ENCODE measurements at regions not wholly inside any gene's neighbourhood (a gene's known extent, or its start where the extent isn't known, plus 50 kb on each side); places are given as distances from the start of the nearest gene placed in this dataset.
A peak's percentile ranks its signal among the peaks of the same experiment; 100 is the strongest.

GRCh38 chr9:119803679-119804078 is 434.4 kb upstream of the BRINP1 start:
- Histone ChIP-seq H3K4me2 (no peak overlapping the region), H3K9ac (no peak overlapping the region), H3K27me3 (no peaks in the 10 kb centered on the region), H3K27ac (no peak overlapping the region), H3K9me3 (no peaks in the 10 kb centered on the region), H4K20me1 (no peaks in the 10 kb centered on the region), H3K4me1 (peaks cover 11% of the 10 kb centered on the region), H3K36me3 (no peaks in the 10 kb centered on the region), H3K4me3 (no peak overlapping the region)
- TF ChIP-seq Cebpa-rat (IDR thresholded peaks at IDR 0.05): no peak

- peak overlapping the region; percentile 59 for H3K4me2 ChIP-seq
These were observed 433.4 kb upstream of the BRINP1 start for GRCh38 chr9:119802621-119803020.

GRCh38 chr9:119802133-119802532 is 432.9 kb upstream of the BRINP1 start:
- no peaks in the 10 kb centered on the region for H3K9me3 ChIP-seq
- H3K4me3 ChIP-seq: no peak overlapping the region
- no peaks in the 10 kb centered on the region for H3K27me3 ChIP-seq
- no peak overlapping the region for H3K27ac ChIP-seq
- H3K4me2 ChIP-seq: peak overlapping the region; percentile 59
- no peak for TF ChIP-seq Cebpa-rat (IDR thresholded peaks at IDR 0.05)
- no peaks in the 10 kb centered on the region for H3K36me3 ChIP-seq
- no peaks in the 10 kb centered on the region for H4K20me1 ChIP-seq
- peaks cover 11% of the 10 kb centered on the region for H3K4me1 ChIP-seq
- no peak overlapping the region for H3K9ac ChIP-seq

More at GRCh38 chr9:119802621-119803020, 433.4 kb upstream of the BRINP1 start:
- no peak for TF ChIP-seq Cebpa-rat (IDR thresholded peaks at IDR 0.05)
- Histone ChIP-seq H3K9me3 (no peaks in the 10 kb centered on the region), H3K27ac (0 out of 2 replicates have a peak overlapping the region, but pooled peaks have one; percentile 18), H3K27me3 (no peaks in the 10 kb centered on the region), H3K9ac (no peak overlapping the region), H3K4me1 (peaks cover 11% of the 10 kb centered on the region), H4K20me1 (no peaks in the 10 kb centered on the region), H3K36me3 (no peaks in the 10 kb centered on the region), H3K4me3 (no peak overlapping the region)

DNA sequence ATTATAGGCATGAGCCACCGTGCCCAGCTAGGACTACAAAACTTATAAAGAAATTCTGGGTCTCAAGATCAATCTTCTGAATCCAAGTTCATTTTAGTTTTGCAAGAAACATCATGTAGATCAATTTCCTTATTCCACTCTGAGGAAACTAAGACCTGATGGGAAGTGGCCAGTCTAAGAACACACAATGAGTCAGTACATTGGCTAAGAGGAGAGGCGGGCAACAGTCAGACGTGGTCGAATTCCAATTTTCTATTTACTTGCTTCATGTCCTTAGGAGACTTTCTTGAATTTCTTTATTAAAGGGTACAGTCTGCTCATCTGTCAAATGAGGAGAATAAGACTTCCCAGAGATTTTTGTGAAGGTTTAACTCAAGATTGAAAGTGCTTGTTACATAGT is 432.1 kb upstream of the BRINP1 start:
- H4K20me1 ChIP-seq: no peaks in the 10 kb centered on the region
- no peak for TF ChIP-seq Cebpa-rat (IDR thresholded peaks at IDR 0.05)
- H3K27ac ChIP-seq: no peak overlapping the region
- no peak overlapping the region for H3K9ac ChIP-seq
- H3K4me3 ChIP-seq: no peak overlapping the region
- no peaks in the 10 kb centered on the region for H3K27me3 ChIP-seq
- no peak overlapping the region for H3K4me2 ChIP-seq
- no peaks in the 10 kb centered on the region for H3K9me3 ChIP-seq
- H3K36me3 ChIP-seq: no peaks in the 10 kb centered on the region
- H3K4me1 ChIP-seq: peaks cover 11% of the 10 kb centered on the region

DNA sequence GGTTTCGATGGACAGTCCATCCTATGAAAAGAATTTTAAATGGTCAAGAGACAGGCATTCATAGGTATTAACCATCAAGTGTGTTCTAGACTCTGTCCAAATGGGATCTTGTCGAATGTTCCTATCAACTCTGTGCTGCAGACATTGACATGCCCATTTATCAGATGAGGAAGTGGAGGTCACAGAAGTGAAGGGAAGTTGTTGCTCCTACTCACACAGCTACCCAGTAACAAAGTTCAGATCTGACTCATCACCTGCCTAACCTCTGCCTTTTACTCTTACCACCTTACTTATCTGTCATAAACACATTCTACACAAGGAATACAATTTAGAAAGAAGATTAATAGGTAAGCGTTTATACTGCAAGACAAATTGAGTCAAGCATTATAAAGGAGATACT is 426.2 kb upstream of the BRINP1 start:
- H3K9me3 ChIP-seq: no peaks in the 10 kb centered on the region

DNA sequence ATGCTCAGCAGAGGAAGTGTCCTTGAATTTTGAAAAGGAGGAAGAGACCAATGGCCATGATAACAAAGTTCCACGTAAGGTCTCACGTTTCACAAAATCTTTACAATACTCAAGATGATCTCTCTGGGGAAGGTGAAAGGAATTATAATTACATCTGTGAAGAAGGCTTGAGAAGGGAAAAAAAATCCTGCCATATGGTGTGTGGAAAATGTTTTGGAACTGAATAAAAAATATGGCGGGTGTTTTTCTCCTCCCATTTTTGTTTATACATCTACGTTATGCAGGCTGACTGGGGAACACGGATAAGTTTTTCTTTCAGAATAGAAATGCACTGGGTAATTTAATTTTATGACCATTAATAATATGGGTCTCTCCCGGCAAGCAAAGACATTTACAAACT is 425.6 kb upstream of the BRINP1 start:
- Histone ChIP-seq H3K4me2 (no peak overlapping the region), H3K36me3 (no peaks in the 10 kb centered on the region), H3K9me3 (no peaks in the 10 kb centered on the region), H3K9ac (no peak overlapping the region), H3K27me3 (no peaks in the 10 kb centered on the region), H3K4me3 (no peak overlapping the region), H3K27ac (no peak overlapping the region), H4K20me1 (no peaks in the 10 kb centered on the region), H3K4me1 (no peaks in the 10 kb centered on the region)
- TF ChIP-seq Cebpa-rat (IDR thresholded peaks at IDR 0.05): no peak

More for the DNA sequence above, 426.2 kb upstream of the BRINP1 start:
- H3K36me3 ChIP-seq: no peaks in the 10 kb centered on the region
- H4K20me1 ChIP-seq: no peaks in the 10 kb centered on the region
- no peak for TF ChIP-seq Cebpa-rat (IDR thresholded peaks at IDR 0.05)
- H3K9ac ChIP-seq: no peak overlapping the region
- H3K4me3 ChIP-seq: no peak overlapping the region
- H3K4me2 ChIP-seq: no peak overlapping the region
- no peaks in the 10 kb centered on the region for H3K27me3 ChIP-seq
- H3K27ac ChIP-seq: no peak overlapping the region
- no peaks in the 10 kb centered on the region for H3K4me1 ChIP-seq

DNA sequence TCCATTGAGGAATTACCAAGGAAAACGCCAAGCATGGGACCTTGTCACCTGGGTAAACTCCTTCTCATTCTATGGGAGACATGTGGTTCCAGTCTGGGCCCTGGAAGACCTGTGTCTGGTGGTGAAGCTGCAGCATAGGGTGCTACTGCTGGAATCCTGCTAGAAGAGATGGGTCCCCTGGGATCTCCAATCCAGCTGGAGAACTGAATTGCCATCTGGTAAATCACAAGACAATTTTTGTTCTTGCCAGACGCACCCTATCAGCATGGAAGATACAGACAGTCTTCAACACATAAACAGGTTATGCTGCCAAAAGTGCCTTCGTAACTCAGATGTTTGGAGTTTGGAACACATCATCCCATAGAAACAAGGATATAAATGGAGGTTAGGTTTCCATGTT is 424.0 kb upstream of the BRINP1 start:
- Histone ChIP-seq H3K4me2 (no peak overlapping the region), H3K9me3 (no peaks in the 10 kb centered on the region)
- TF ChIP-seq Cebpa-rat (IDR thresholded peaks at IDR 0.05): no peak

GRCh38 chr9:119792242-119792641 is 423.0 kb upstream of the BRINP1 start:
- Histone ChIP-seq H3K9ac (no peak overlapping the region), H3K4me3 (no peak overlapping the region), H3K4me2 (no peak overlapping the region), H3K9me3 (no peaks in the 10 kb centered on the region), H3K36me3 (no peaks in the 10 kb centered on the region), H3K4me1 (no peaks in the 10 kb centered on the region), H3K27me3 (no peaks in the 10 kb centered on the region), H3K27ac (no peak overlapping the region), H4K20me1 (no peaks in the 10 kb centered on the region)
- TF ChIP-seq Cebpa-rat (IDR thresholded peaks at IDR 0.05): no peak

More for the DNA sequence above, 424.0 kb upstream of the BRINP1 start:
- no peaks in the 10 kb centered on the region for H3K4me1 ChIP-seq
- H3K9ac ChIP-seq: no peak overlapping the region
- no peaks in the 10 kb centered on the region for H4K20me1 ChIP-seq
- H3K27ac ChIP-seq: no peak overlapping the region
- no peaks in the 10 kb centered on the region for H3K36me3 ChIP-seq
- H3K4me3 ChIP-seq: no peak overlapping the region
- H3K27me3 ChIP-seq: no peaks in the 10 kb centered on the region

DNA sequence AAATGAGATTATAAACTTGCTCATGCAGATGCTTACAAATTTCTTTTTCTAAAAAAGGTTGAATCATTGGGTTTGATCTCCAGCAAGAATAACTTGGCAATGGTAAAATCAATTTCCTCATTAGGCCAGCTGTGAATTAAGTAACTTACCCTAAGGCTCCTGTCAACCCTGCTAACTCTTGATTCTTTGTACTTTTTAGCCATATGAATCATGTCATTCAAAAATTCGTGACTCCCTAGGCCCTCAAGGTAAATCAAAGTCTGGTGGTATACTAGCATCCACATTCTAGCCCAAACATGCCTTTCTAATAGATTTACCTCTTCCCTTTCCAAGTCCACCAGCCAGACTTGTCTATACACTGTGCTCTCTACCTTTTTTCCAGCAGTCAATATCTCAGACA is 420.8 kb upstream of the BRINP1 start:
- no peaks in the 10 kb centered on the region for H3K27me3 ChIP-seq
- TF ChIP-seq Cebpa-rat (IDR thresholded peaks at IDR 0.05): no peak
- H3K27ac ChIP-seq: no peak overlapping the region
- no peaks in the 10 kb centered on the region for H3K9me3 ChIP-seq
- no peak overlapping the region for H3K4me3 ChIP-seq
- H3K4me1 ChIP-seq: no peaks in the 10 kb centered on the region
- H3K36me3 ChIP-seq: no peaks in the 10 kb centered on the region
- H4K20me1 ChIP-seq: no peaks in the 10 kb centered on the region
- no peak overlapping the region for H3K9ac ChIP-seq
- no peak overlapping the region for H3K4me2 ChIP-seq

- H3K27ac ChIP-seq: no peak overlapping the region
- no peaks in the 10 kb centered on the region for H3K36me3 ChIP-seq
- no peak overlapping the region for H3K4me2 ChIP-seq
- no peak overlapping the region for H3K4me3 ChIP-seq
- no peak for TF ChIP-seq Cebpa-rat (IDR thresholded peaks at IDR 0.05)
- no peak overlapping the region for H3K9ac ChIP-seq
- no peaks in the 10 kb centered on the region for H4K20me1 ChIP-seq
- no peaks in the 10 kb centered on the region for H3K9me3 ChIP-seq
- H3K4me1 ChIP-seq: no peaks in the 10 kb centered on the region
- H3K27me3 ChIP-seq: no peaks in the 10 kb centered on the region
These were observed 419.7 kb upstream of the BRINP1 start for GRCh38 chr9:119788921-119789320.

DNA sequence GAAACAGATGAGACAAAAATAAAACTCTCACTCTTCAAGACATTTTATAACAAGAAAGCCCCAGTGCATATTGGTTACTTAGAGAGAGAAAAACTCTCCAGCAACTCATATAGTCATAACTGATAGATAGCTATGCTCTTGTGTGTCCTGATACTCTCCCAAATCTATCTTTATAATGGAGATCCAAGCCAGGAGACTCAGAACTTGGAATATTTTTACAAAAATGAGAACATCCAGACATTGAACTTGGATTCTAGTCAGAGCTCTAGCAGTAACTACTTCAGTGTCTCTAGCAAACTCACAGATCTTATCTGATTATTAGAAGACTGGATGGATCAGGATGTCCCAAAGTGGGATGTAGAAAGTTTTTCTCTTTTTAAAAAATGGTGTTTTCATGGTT is 412.7 kb upstream of the BRINP1 start:
- Histone ChIP-seq H3K4me2 (no peak overlapping the region), H3K9me3 (no peaks in the 10 kb centered on the region), H3K4me3 (no peak overlapping the region), H3K9ac (no peak overlapping the region), H4K20me1 (no peaks in the 10 kb centered on the region), H3K27ac (no peak overlapping the region), H3K4me1 (no peaks in the 10 kb centered on the region), H3K36me3 (no peaks in the 10 kb centered on the region), H3K27me3 (no peaks in the 10 kb centered on the region)
- no peak for TF ChIP-seq Cebpa-rat (IDR thresholded peaks at IDR 0.05)
